HepG2 (cell line): ENCODE measurements at regions not wholly inside any gene's neighbourhood (a gene's known extent, or its start where the extent isn't known, plus 50 kb on each side); places are given as distances from the start of the nearest gene placed in this dataset.

Experiments used
- GTF2F1 ChIP-seq: fragments of 150-350 bp; IDR thresholded peaks from 2 replicates; pipeline ENCODE4 v1.6.1; 2014; ENCODE audit warnings: low read length
- JUND ChIP-seq: sonication (generic); formaldehyde crosslinking; IDR thresholded peaks from 2 replicates; pipeline ENCODE4 v1.8.0; 2022; ENCODE audit warnings: mild to moderate bottlenecking, missing genetic modification reagents
- SRSF1 ChIP-seq: fragments of 200-400 bp; formaldehyde crosslinking; optimal IDR thresholded peaks from 2 replicates; pipeline ENCODE3; 2017; ENCODE audit warnings: mild to moderate bottlenecking, low read depth, low read length, moderate library complexity
- STAT6 ChIP-seq: sonication (generic); formaldehyde crosslinking; IDR thresholded peaks from 2 replicates; pipeline ENCODE4 v1.4.0; 2020; ENCODE audit warnings: missing genetic modification reagents, mild to moderate bottlenecking, borderline replicate concordance
- TAF1 ChIP-seq: sonication (generic); formaldehyde crosslinking; IDR thresholded peaks from 2 replicates; pipeline ENCODE4 v1.4.0; 2020; ENCODE audit warnings: missing genetic modification reagents
- TCF7L2 ChIP-seq: IDR thresholded peaks from 2 replicates; pipeline ENCODE4 v1.6.1; 2011; ENCODE audit warnings: mild to moderate bottlenecking, low read depth, low read length, moderate library complexity
- TFAP4 ChIP-seq: sonication (generic); IDR thresholded peaks from 2 replicates; pipeline ENCODE4 v1.6.1; 2016; ENCODE audit warnings: low read depth, borderline replicate concordance
- ZBTB7A ChIP-seq: sonication (generic); formaldehyde crosslinking; IDR thresholded peaks from 2 replicates; pipeline ENCODE4 v1.8.0; 2022; ENCODE audit warnings: mild to moderate bottlenecking, missing genetic modification reagents
- ZNF143 ChIP-seq: sonication (generic); formaldehyde crosslinking; IDR thresholded peaks from 2 replicates; pipeline ENCODE4 v1.4.0; 2020; ENCODE audit warnings: missing genetic modification reagents
- ZNF44 ChIP-seq: sonication (generic); formaldehyde crosslinking; IDR thresholded peaks from 2 replicates; pipeline ENCODE4 v1.5.1; 2020; ENCODE audit warnings: mild to moderate bottlenecking, missing genetic modification reagents
- TF ChIP-seq, protein P1 (sequence below): sonication (generic); formaldehyde crosslinking; IDR thresholded peaks from 2 replicates; pipeline ENCODE4 v1.8.1; 2022; ENCODE audit warnings: low read depth, mild to moderate bottlenecking, missing genetic modification reagents
- TF ChIP-seq, protein P2 (sequence below): sonication (generic); formaldehyde crosslinking; IDR thresholded peaks from 2 replicates; pipeline ENCODE4 v1.5.0; 2020; ENCODE audit warnings: mild to moderate bottlenecking, missing genetic modification reagents, moderate library complexity
- TF ChIP-seq, protein P3 (sequence below): sonication (generic); formaldehyde crosslinking; IDR thresholded peaks from 2 replicates; pipeline ENCODE4 v1.5.0; 2020; ENCODE audit warnings: missing genetic modification reagents, mild to moderate bottlenecking, borderline replicate concordance

- TF ChIP-seq ZNF44: no peak
- TF ChIP-seq JUND (CRISPR knock-in tag): no peak
- TF ChIP-seq, protein P1, sequence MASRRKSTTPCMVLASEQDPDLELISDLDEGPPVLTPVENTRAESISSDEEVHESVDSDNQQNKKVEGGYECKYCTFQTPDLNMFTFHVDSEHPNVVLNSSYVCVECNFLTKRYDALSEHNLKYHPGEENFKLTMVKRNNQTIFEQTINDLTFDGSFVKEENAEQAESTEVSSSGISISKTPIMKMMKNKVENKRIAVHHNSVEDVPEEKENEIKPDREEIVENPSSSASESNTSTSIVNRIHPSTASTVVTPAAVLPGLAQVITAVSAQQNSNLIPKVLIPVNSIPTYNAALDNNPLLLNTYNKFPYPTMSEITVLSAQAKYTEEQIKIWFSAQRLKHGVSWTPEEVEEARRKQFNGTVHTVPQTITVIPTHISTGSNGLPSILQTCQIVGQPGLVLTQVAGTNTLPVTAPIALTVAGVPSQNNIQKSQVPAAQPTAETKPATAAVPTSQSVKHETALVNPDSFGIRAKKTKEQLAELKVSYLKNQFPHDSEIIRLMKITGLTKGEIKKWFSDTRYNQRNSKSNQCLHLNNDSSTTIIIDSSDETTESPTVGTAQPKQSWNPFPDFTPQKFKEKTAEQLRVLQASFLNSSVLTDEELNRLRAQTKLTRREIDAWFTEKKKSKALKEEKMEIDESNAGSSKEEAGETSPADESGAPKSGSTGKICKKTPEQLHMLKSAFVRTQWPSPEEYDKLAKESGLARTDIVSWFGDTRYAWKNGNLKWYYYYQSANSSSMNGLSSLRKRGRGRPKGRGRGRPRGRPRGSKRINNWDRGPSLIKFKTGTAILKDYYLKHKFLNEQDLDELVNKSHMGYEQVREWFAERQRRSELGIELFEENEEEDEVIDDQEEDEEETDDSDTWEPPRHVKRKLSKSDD (CRISPR knock-in tag): no peak
- no peak for TF ChIP-seq TCF7L2
- TF ChIP-seq, protein P2, sequence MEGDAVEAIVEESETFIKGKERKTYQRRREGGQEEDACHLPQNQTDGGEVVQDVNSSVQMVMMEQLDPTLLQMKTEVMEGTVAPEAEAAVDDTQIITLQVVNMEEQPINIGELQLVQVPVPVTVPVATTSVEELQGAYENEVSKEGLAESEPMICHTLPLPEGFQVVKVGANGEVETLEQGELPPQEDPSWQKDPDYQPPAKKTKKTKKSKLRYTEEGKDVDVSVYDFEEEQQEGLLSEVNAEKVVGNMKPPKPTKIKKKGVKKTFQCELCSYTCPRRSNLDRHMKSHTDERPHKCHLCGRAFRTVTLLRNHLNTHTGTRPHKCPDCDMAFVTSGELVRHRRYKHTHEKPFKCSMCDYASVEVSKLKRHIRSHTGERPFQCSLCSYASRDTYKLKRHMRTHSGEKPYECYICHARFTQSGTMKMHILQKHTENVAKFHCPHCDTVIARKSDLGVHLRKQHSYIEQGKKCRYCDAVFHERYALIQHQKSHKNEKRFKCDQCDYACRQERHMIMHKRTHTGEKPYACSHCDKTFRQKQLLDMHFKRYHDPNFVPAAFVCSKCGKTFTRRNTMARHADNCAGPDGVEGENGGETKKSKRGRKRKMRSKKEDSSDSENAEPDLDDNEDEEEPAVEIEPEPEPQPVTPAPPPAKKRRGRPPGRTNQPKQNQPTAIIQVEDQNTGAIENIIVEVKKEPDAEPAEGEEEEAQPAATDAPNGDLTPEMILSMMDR (CRISPR knock-in tag): no peak
- no peak for TF ChIP-seq ZNF143 (CRISPR knock-in tag)
- no peak for TF ChIP-seq SRSF1
- TF ChIP-seq GTF2F1: no peak
- no peak for TF ChIP-seq TAF1 (CRISPR knock-in tag)
- no peak for TF ChIP-seq STAT6 (CRISPR knock-in tag)
- TF ChIP-seq, protein P3, sequence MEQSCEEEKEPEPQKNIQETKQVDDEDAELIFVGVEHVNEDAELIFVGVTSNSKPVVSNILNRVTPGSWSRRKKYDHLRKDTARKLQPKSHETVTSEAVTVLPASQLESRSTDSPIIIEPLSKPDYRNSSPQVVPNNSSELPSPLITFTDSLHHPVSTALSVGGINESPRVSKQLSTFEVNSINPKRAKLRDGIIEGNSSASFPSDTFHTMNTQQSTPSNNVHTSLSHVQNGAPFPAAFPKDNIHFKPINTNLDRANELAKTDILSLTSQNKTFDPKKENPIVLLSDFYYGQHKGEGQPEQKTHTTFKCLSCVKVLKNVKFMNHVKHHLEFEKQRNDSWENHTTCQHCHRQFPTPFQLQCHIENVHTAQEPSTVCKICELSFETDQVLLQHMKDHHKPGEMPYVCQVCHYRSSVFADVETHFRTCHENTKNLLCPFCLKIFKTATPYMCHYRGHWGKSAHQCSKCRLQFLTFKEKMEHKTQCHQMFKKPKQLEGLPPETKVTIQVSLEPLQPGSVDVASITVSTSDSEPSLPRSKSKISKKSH (CRISPR knock-in tag): no peak
- no peak for TF ChIP-seq TFAP4
- no peak for TF ChIP-seq ZBTB7A
Measured at GRCh38 chr20:57819691-57820380, 110.0 kb upstream of the PMEPA1 start.
